NCI-H2227 treated with DMSO at 0.1 percent for 48 hours (cell line): ENCODE measurements at regions not wholly inside any gene's neighbourhood (a gene's known extent, or its start where the extent isn't known, plus 50 kb on each side); places are given as distances from the start of the nearest gene placed in this dataset.

Experiments
- DNase-seq: peaks from one replicate; lab custom pipeline; 2025; lab: John Stamatoyannopoulos, UW

GRCh38 chr4:35966566-35966965 lies 277.7 kb downstream of the ARAP2 start:
- DNase-seq, result no peak

- no peak for DNase-seq
Measured at GRCh38 chr4:35970366-35970960, 273.9 kb downstream of the ARAP2 start.

GRCh38 chr4:35972814-35973213 lies 271.5 kb downstream of the ARAP2 start:
- DNase-seq, result no peak

- DNase-seq, result no peak
Measured at GRCh38 chr4:35975617-35976355, 268.5 kb downstream of the ARAP2 start.

- no peak for DNase-seq
Measured at GRCh38 chr4:35978551-35978950, 265.8 kb downstream of the ARAP2 start.

GRCh38 chr4:35982318-35982717 lies 262.0 kb downstream of the ARAP2 start:
- no peak for DNase-seq

- no peak for DNase-seq
Measured at GRCh38 chr4:35986537-35986936, 257.8 kb downstream of the ARAP2 start.

GRCh38 chr4:35993606-35994005 lies 250.7 kb downstream of the ARAP2 start:
- no peak for DNase-seq

- no peak for DNase-seq
Measured at GRCh38 chr4:36000941-36001557, 243.3 kb downstream of the ARAP2 start.

GRCh38 chr4:36003051-36003450 lies 241.3 kb downstream of the ARAP2 start:
- DNase-seq, result no peak

GRCh38 chr4:36004204-36004851 lies 240.0 kb downstream of the ARAP2 start:
- DNase-seq, result no peak

GRCh38 chr4:36006226-36006625 lies 238.1 kb downstream of the ARAP2 start:
- no peak for DNase-seq

- DNase-seq, result no peak
Measured at GRCh38 chr4:36010397-36010929, 233.9 kb downstream of the ARAP2 start.

- DNase-seq, result no peak
Measured at GRCh38 chr4:36011381-36011780, 232.9 kb downstream of the ARAP2 start.

GRCh38 chr4:36012503-36012902 lies 231.8 kb downstream of the ARAP2 start:
- no peak for DNase-seq

GRCh38 chr4:36013206-36013605 lies 231.1 kb downstream of the ARAP2 start:
- no peak for DNase-seq
